ENCODE measurements at regions not wholly inside any gene's neighbourhood (a gene's known extent, or its start where the extent isn't known, plus 50 kb on each side); places are given as distances from the start of the nearest gene placed in this dataset.

DNA sequence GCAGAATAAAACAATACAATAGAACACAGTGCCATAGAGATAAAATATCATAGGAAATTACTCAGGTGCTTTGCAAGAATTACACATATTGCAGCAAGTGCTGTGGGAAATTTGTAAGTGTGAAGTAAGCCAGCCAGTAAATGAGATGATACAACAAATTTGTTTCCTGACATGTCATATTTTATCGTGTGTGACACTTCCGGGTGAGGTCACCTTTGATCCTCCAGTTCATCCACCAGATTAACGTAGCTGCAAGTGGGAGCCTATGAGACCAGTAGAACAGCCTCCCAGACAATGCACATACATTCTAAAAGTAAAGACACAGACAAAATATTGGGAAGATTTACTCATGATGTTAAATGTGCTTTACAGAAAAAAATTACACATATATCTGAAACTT lies 72.2 kb downstream of the PRDM9 start:
- no peak overlapping the region for H3K4me3 Mint-ChIP-seq
- no peak overlapping the region for H3K27ac Mint-ChIP-seq
- CTCF ChIA-PET = no interaction called here

DNA sequence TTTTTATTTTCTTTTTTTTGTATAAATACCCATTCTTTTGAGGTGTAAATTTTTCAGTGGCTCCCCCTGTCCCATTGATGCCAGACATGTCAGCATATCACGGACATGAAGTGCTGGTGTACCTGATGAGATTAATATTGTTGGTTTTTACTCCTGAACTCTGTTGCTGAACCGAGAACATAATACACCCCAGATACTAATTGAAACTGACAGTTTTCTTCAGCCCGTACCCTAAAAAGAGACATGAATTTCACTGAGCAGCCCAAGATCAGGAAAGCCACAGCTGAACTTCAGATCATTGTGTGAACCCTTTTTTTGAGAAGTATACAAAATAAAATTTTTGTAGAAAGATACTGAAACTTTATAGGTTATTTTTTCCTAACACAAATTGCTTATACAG lies 75.7 kb downstream of the PRDM9 start:
- Mint-ChIP-seq H3K27ac (no peak overlapping the region), H3K9me3 (peaks cover 8% of the 10 kb centered on the region), H3K36me3 (ENCODE audit: low read depth) (no peaks in the 10 kb centered on the region), H3K4me1 (ENCODE audit: low read depth) (no peaks in the 10 kb centered on the region), H3K27me3 (no peaks in the 10 kb centered on the region), H3K4me3 (no peak overlapping the region)
- CTCF ChIA-PET = interaction anchor here (1.0 kb wide), 1 partner anchor 43 kb away, joined by 3 read pairs; no protein-coding TSS in a partner anchor
- intact Hi-C loops (cut with micrococcal nuclease) = no loop called here
- ATAC-seq (no peak), DNase-seq (no peak)
- POLR2A ChIA-PET = no interaction called here
- TF ChIP-seq, protein P1, sequence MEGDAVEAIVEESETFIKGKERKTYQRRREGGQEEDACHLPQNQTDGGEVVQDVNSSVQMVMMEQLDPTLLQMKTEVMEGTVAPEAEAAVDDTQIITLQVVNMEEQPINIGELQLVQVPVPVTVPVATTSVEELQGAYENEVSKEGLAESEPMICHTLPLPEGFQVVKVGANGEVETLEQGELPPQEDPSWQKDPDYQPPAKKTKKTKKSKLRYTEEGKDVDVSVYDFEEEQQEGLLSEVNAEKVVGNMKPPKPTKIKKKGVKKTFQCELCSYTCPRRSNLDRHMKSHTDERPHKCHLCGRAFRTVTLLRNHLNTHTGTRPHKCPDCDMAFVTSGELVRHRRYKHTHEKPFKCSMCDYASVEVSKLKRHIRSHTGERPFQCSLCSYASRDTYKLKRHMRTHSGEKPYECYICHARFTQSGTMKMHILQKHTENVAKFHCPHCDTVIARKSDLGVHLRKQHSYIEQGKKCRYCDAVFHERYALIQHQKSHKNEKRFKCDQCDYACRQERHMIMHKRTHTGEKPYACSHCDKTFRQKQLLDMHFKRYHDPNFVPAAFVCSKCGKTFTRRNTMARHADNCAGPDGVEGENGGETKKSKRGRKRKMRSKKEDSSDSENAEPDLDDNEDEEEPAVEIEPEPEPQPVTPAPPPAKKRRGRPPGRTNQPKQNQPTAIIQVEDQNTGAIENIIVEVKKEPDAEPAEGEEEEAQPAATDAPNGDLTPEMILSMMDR (IDR thresholded peaks at IDR 0.05) = no peak

More for the DNA sequence above, 72.2 kb downstream of the PRDM9 start:
- intact Hi-C loops (cut with micrococcal nuclease) = no loop called here
- no peaks in the 10 kb centered on the region for H3K4me1 Mint-ChIP-seq (ENCODE audit: low read depth)
- ATAC-seq = no peak
- POLR2A ChIA-PET = no interaction called here
- no peaks in the 10 kb centered on the region for H3K27me3 Mint-ChIP-seq
- H3K36me3 Mint-ChIP-seq (ENCODE audit: low read depth) = no peaks in the 10 kb centered on the region
- no peak for DNase-seq
- peaks cover 5% of the 10 kb centered on the region for H3K9me3 Mint-ChIP-seq
- TF ChIP-seq, protein P1 (IDR thresholded peaks at IDR 0.05) = no peak

DNA sequence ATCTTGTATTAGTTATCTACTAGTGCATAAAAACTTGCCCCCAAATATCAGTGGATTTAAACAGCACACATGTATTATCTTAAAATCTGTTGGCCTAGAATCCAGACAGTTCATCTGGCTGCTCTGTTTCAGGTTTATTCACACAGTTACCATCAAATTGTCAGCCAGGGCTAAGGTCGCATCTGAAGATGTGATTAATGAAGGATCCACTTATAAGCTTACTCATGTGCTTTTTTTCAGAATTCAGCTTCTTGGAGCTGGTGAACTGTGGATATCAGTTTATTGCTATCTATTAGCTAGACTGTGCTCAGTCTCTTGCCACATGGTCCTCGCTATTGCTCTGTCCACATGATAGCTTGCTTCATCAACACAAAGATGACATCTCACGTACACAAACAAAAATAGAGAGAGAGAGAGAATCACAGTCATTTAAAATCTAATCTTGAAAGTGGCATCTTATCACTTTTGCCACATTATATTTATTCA lies 81.5 kb downstream of the PRDM9 start:
- ChIA-PET CTCF (no interaction called here), POLR2A (no interaction called here)
- Mint-ChIP-seq H3K27me3 (no peaks in the 10 kb centered on the region), H3K9me3 (peaks cover 17% of the 10 kb centered on the region), H3K4me1 (ENCODE audit: low read depth) (no peaks in the 10 kb centered on the region), H3K27ac (no peak overlapping the region), H3K36me3 (ENCODE audit: low read depth) (no peaks in the 10 kb centered on the region), H3K4me3 (no peak overlapping the region)
- ATAC-seq (no peak), DNase-seq (no peak)
- TF ChIP-seq, protein P1 (IDR thresholded peaks at IDR 0.05) = no peak
- intact Hi-C loops (cut with micrococcal nuclease) = no loop called here

DNA sequence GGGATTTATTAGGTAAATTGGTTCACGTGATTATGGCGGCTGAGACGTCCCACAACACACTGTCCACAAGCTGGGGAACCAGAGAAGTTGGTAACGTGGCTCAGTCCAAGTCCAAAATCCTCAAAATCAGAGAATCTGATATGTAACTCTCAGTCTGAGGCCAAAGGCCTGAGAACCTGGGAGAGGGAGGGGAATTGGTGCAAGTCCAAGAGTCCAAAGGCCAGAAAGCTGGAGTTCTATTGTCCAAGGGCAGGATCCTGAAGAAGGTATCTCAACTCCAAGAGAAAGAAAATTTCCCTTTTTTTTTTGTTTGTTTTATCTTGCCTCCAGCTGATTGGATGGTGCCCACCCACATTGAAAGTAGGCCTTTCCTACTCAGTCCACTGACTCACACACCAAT lies 83.8 kb downstream of the PRDM9 start:
- Mint-ChIP-seq H3K27me3 (no peaks in the 10 kb centered on the region), H3K4me3 (no peak overlapping the region), H3K9me3 (peaks cover 17% of the 10 kb centered on the region), H3K36me3 (ENCODE audit: low read depth) (no peaks in the 10 kb centered on the region), H3K4me1 (ENCODE audit: low read depth) (no peaks in the 10 kb centered on the region), H3K27ac (no peak overlapping the region)
- intact Hi-C loops (cut with micrococcal nuclease) = no loop called here
- CTCF ChIA-PET = no interaction called here
- POLR2A ChIA-PET = no interaction called here
- TF ChIP-seq, protein P1 (IDR thresholded peaks at IDR 0.05) = no peak
- ATAC-seq (no peak), DNase-seq (no peak)

DNA sequence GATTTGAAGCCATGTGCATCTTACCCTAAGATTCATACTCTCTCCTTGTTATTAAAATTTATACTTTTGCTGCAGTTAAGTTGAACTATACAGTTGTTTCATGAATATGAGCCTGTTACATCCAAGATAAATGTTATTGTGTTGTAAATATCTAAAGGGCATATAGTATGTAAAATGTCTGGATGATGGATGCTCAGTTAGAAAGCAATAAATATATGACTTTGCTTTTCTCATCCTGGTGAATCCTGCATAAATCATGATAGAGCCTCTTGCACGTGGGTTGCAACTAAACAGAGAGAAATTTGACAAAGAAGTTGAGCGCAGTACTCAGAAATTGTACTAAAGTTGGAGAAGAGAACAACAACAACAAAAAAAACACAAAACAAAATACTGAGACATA lies 99.5 kb downstream of the PRDM9 start:
- no peaks in the 10 kb centered on the region for H3K36me3 Mint-ChIP-seq (ENCODE audit: low read depth)
- no peaks in the 10 kb centered on the region for H3K27me3 Mint-ChIP-seq
- H3K4me1 Mint-ChIP-seq (ENCODE audit: low read depth) = no peaks in the 10 kb centered on the region
- H3K9me3 Mint-ChIP-seq = peaks cover 20% of the 10 kb centered on the region
- intact Hi-C loops (cut with micrococcal nuclease) = no loop called here
- TF ChIP-seq, protein P1 (IDR thresholded peaks at IDR 0.05) = no peak
- CTCF ChIA-PET = no interaction called here
- no peak overlapping the region for H3K4me3 Mint-ChIP-seq
- DNase-seq (no peak), ATAC-seq (no peak)
- POLR2A ChIA-PET = no interaction called here
- H3K27ac Mint-ChIP-seq = no peak overlapping the region
